ENCODE measurements at regions not wholly inside any gene's neighbourhood (a gene's known extent, or its start where the extent isn't known, plus 50 kb on each side); places are given as distances from the start of the nearest gene placed in this dataset.

- no peak for TF ChIP-seq CTCF (IDR thresholded peaks at IDR 0.05; ENCODE audit: unreplicated experiment)
- Mint-ChIP-seq H3K27ac (no peak overlapping the region), H3K4me1 (ENCODE audit: low read depth) (peaks cover 10% of the 10 kb centered on the region), H3K27me3 (no peaks in the 10 kb centered on the region), H3K4me3 (ENCODE audit: low read depth) (no peak overlapping the region), H3K9me3 (ENCODE audit: low read depth) (peaks cover 7% of the 10 kb centered on the region), H3K36me3 (ENCODE audit: insufficient read depth) (no peaks in the 10 kb centered on the region)
- DNase-seq (ENCODE audit: low spot score, unreplicated experiment) = no peak
Measured at GRCh38 chr4:188411805-188412204, 272.6 kb downstream of the TRIML1 start.

- H3K27ac Mint-ChIP-seq = no peak overlapping the region
- H3K36me3 Mint-ChIP-seq (ENCODE audit: insufficient read depth) = no peaks in the 10 kb centered on the region
- H3K4me3 Mint-ChIP-seq (ENCODE audit: low read depth) = no peak overlapping the region
- no peak for TF ChIP-seq CTCF (IDR thresholded peaks at IDR 0.05; ENCODE audit: unreplicated experiment)
- no peak for DNase-seq (ENCODE audit: low spot score, unreplicated experiment)
- H3K9me3 Mint-ChIP-seq (ENCODE audit: low read depth) = peaks cover 7% of the 10 kb centered on the region
- H3K27me3 Mint-ChIP-seq = no peaks in the 10 kb centered on the region
- H3K4me1 Mint-ChIP-seq (ENCODE audit: low read depth) = peaks cover 10% of the 10 kb centered on the region
Measured at GRCh38 chr4:188412499-188412898, 273.3 kb downstream of the TRIML1 start.

- Mint-ChIP-seq H3K27me3 (no peaks in the 10 kb centered on the region), H3K4me1 (ENCODE audit: low read depth) (peaks cover 7% of the 10 kb centered on the region), H3K4me3 (ENCODE audit: low read depth) (no peak overlapping the region), H3K9me3 (ENCODE audit: low read depth) (peaks cover 7% of the 10 kb centered on the region), H3K27ac (no peak overlapping the region), H3K36me3 (ENCODE audit: insufficient read depth) (no peaks in the 10 kb centered on the region)
- TF ChIP-seq CTCF (IDR thresholded peaks at IDR 0.05; ENCODE audit: unreplicated experiment) = no peak
- no peak for DNase-seq (ENCODE audit: low spot score, unreplicated experiment)
Measured at GRCh38 chr4:188414441-188414840, 275.2 kb downstream of the TRIML1 start.

- no peaks in the 10 kb centered on the region for H3K4me1 Mint-ChIP-seq (ENCODE audit: low read depth)
- H3K9me3 Mint-ChIP-seq (ENCODE audit: low read depth) = peaks cover 4% of the 10 kb centered on the region
- H3K36me3 Mint-ChIP-seq (ENCODE audit: insufficient read depth) = no peaks in the 10 kb centered on the region
- peak; percentile 21 for TF ChIP-seq CTCF (IDR thresholded peaks at IDR 0.05; ENCODE audit: unreplicated experiment)
- no peak overlapping the region for H3K27ac Mint-ChIP-seq
- H3K4me3 Mint-ChIP-seq (ENCODE audit: low read depth) = no peak overlapping the region
- H3K27me3 Mint-ChIP-seq = no peaks in the 10 kb centered on the region
- DNase-seq (ENCODE audit: low spot score, unreplicated experiment) = no peak
Measured at GRCh38 chr4:188417181-188417580, 277.9 kb downstream of the TRIML1 start.

- Mint-ChIP-seq H3K4me3 (ENCODE audit: low read depth) (no peak overlapping the region), H3K4me1 (ENCODE audit: low read depth) (peaks cover 5% of the 10 kb centered on the region), H3K27ac (no peak overlapping the region), H3K9me3 (ENCODE audit: low read depth) (peaks cover 3% of the 10 kb centered on the region), H3K27me3 (no peaks in the 10 kb centered on the region), H3K36me3 (ENCODE audit: insufficient read depth) (peaks cover 2% of the 10 kb centered on the region)
- no peak for DNase-seq (ENCODE audit: low spot score, unreplicated experiment)
- TF ChIP-seq CTCF (IDR thresholded peaks at IDR 0.05; ENCODE audit: unreplicated experiment) = no peak
Measured at GRCh38 chr4:188423039-188423438, 283.8 kb downstream of the TRIML1 start.
